T-helper 17 cell (primary cell): ENCODE measurements at regions not wholly inside any gene's neighbourhood (a gene's known extent, or its start where the extent isn't known, plus 50 kb on each side); places are given as distances from the start of the nearest gene placed in this dataset.

Experiments
- ATAC-seq: fragments of 150-1000 bp; cut with Tn5 transposase; 2 replicates; pipeline ENCODE4 v1.10.0; 2021; ENCODE audit warnings: mild to moderate bottlenecking, moderate library complexity
- DNase-seq, 3 donors: peaks; one replicate each; pipeline versions ENCODE4 v3.0.0 to v3.0.0-alpha.2; 2020 to 2021
- H3K9me3 ChIP-seq: one replicate; pipeline ENCODE4 v1.7.0; 2013; ENCODE audit warnings: low read length, mild to moderate bottlenecking; ENCODE audit not compliant: control insufficient read depth, poor library complexity, severe bottlenecking
- H3K27ac Mint-ChIP-seq: one replicate; pipeline ENCODE4 v1.8.0; 2022; ENCODE audit warnings: mild to moderate bottlenecking, moderate library complexity, mixed read lengths
- H3K27me3 Mint-ChIP-seq: one replicate; pipeline ENCODE4 v1.8.0; 2022; ENCODE audit warnings: mixed read lengths
- H3K36me3 Mint-ChIP-seq: one replicate; pipeline ENCODE4 v1.8.0; 2022; ENCODE audit warnings: low read depth, mixed read lengths
- H3K4me1 Mint-ChIP-seq: one replicate; pipeline ENCODE4 v1.8.0; 2022; ENCODE audit warnings: mild to moderate bottlenecking, mixed read lengths
- H3K4me3 Mint-ChIP-seq: one replicate; pipeline ENCODE4 v1.8.0; 2022; ENCODE audit warnings: mild to moderate bottlenecking, moderate library complexity, mixed read lengths

GRCh38 chr4:38610521-38610920, 53.5 kb upstream of the KLF3 start:
- no peaks in the 10 kb centered on the region for H3K27me3 Mint-ChIP-seq
- peaks cover 34% of the 10 kb centered on the region for H3K4me1 Mint-ChIP-seq
- no peak for ATAC-seq
- peaks cover 2% of the 10 kb centered on the region for H3K36me3 Mint-ChIP-seq
- no peak overlapping the region for H3K4me3 Mint-ChIP-seq
- no peak for DNase-seq
- H3K27ac Mint-ChIP-seq, result no peak overlapping the region
- H3K9me3 ChIP-seq, result no peaks in the 10 kb centered on the region

GRCh38 chr4:38610966-38611431, 53.0 kb upstream of the KLF3 start:
- peaks cover 2% of the 10 kb centered on the region for H3K36me3 Mint-ChIP-seq
- DNase-seq (no peak), ATAC-seq (no peak)
- H3K4me3 Mint-ChIP-seq, result no peak overlapping the region
- no peaks in the 10 kb centered on the region for H3K27me3 Mint-ChIP-seq
- no peak overlapping the region for H3K27ac Mint-ChIP-seq
- H3K9me3 ChIP-seq, result no peaks in the 10 kb centered on the region
- H3K4me1 Mint-ChIP-seq, result peaks cover 32% of the 10 kb centered on the region

- no peak overlapping the region for H3K4me3 Mint-ChIP-seq
- H3K9me3 ChIP-seq, result no peaks in the 10 kb centered on the region
- H3K36me3 Mint-ChIP-seq, result peaks cover 2% of the 10 kb centered on the region
- no peak overlapping the region for H3K27ac Mint-ChIP-seq
- ATAC-seq, result no peak
- H3K27me3 Mint-ChIP-seq, result no peaks in the 10 kb centered on the region
- no peak for DNase-seq
- H3K4me1 Mint-ChIP-seq, result peaks cover 28% of the 10 kb centered on the region
Observed at GRCh38 chr4:38611676-38612075, 52.3 kb upstream of the KLF3 start.

- no peak overlapping the region for H3K4me3 Mint-ChIP-seq
- peaks cover 2% of the 10 kb centered on the region for H3K36me3 Mint-ChIP-seq
- no peak for DNase-seq
- no peak for ATAC-seq
- H3K27me3 Mint-ChIP-seq, result no peaks in the 10 kb centered on the region
- H3K4me1 Mint-ChIP-seq, result peaks cover 24% of the 10 kb centered on the region
- H3K9me3 ChIP-seq, result no peaks in the 10 kb centered on the region
- H3K27ac Mint-ChIP-seq, result no peak overlapping the region
Observed at GRCh38 chr4:38612646-38613414, 51.2 kb upstream of the KLF3 start.
